ENCODE measurements at regions not wholly inside any gene's neighbourhood (a gene's known extent, or its start where the extent isn't known, plus 50 kb on each side); places are given as distances from the start of the nearest gene placed in this dataset.
"Not testable (repeated sequence)": the region's sequence is repeated elsewhere in the genome, so short reads cannot be mapped to it uniquely, and the experiment has no call there.

DNA sequence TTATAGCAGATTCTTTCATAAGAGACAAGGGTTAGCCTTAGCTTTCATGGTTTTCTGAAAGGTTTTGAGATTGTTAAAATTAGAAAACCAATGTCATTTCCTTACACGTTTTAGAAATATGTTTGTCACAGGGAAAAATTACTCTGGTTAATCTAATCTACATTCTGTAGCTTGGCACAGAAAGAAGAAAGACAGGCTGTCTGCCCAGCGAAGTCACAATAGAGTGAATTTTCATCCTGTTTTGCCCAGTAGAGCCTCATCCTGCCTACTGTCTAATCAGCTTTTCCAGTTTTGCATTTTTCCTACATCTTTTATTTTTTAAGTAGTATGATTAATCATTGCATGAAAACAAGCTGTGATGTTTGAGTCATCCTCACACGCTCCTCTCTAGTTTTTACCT lies 688.8 kb downstream of the MTRR start:
- DNase-seq (ENCODE audit: low spot score): no peak

DNA sequence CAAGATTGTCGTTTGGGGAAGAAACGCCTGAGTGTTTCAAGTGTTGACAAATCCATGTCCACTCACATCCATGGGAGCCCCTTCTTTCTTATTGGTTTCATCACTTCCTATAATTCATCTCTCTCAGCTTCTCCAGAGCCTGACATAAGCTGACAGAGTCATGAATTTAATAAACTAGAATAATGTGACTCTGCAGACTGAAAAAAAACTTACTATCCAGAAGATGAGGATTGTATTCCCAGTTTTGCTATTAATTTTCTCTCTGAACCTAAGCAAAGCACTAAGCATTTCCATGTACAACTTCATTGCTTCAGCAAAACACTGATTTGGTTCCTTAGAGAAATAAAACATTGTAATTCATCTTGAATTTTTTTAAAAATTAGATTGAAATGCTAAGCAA lies 691.8 kb downstream of the MTRR start:
- DNase-seq (ENCODE audit: low spot score): no peak

DNA sequence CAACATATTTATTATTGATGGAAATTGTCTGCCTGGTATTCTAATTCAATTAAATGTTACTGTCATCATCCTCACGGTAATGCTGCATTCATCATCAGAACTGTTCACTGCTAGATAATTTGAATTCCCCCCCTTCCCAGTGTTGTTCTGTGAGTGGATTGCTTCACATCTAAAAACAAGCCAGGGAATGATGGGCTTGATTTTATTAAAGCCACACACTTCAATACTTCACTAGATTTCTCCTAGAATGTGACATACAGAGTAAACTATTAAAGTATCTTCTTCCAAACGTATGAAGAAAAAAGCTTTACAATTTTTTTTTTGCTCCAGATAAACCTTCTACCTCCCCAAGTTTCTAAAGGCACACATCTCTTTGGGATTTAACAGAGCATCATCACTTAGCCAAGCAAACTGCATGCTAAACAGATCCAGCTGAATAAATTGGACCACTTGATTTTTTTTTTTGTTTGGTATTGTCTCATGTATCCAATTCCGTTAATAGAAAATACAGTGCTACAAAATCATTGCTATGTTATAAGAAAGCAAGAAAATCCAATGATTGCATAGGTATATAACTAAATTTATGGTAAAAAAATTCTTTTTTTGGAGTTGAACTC lies 692.4 kb downstream of the MTRR start:
- DNase-seq (ENCODE audit: low spot score): no peak

DNA sequence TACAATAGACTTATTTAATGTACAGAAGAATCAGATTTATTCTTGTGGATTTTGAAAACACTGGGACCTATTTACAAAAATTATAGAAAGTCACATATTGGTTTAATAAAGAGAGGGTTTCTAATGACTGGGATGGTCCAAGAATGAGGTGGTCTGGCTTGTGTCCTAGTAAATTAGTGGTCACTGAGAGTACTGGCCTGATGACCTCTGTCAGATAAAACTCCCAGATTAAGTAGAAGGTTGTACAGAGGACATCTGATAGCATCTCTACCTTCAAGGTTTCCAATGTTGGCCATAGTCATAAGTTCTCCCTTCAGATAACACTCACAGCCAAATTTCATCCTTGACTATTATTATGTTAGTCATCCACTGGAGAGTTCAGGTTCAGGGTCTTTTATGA lies 692.9 kb downstream of the MTRR start:
- no peak for DNase-seq (ENCODE audit: low spot score)

DNA sequence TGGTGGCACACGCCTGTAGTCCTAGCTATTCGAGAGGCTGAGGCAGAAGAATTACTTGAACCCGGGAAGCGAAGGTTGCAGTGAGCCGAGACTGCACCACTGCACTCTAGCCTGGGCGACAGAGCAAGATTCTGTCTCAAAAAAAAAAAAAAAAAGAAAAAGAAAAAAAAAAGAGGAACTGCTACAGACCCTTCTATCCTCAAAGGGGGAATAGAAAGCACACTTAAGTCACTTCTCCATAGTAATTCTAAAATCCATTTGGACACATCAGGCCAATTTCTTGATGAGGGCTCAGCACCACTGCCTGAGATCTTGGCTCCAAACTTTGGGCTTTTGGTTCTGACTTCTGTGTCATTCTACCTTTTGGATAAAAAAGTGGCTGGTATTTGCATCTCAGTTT lies 694.6 kb downstream of the MTRR start:
- not testable (repeated sequence) for DNase-seq (ENCODE audit: low spot score)

DNA sequence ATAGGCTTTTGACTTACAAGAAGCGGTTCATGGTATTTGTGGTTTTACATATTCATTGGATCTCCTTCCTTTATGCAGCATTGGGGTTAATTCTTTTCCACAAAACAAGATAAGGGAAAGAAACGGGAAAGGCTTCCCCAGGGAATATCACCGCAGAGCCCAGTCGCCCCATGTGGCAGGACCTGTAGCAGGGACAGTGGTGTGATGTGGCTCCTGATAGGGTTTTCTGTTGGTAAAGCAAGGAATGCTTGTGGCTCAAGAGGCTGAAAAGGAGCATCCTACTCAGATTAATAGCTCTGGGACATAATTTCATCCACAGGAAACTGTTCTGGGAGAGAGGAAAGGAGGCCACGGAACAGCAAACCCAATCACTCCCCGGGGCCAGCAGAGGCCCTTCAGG lies 699.9 kb downstream of the MTRR start:
- DNase-seq (ENCODE audit: low spot score): no peak

DNA sequence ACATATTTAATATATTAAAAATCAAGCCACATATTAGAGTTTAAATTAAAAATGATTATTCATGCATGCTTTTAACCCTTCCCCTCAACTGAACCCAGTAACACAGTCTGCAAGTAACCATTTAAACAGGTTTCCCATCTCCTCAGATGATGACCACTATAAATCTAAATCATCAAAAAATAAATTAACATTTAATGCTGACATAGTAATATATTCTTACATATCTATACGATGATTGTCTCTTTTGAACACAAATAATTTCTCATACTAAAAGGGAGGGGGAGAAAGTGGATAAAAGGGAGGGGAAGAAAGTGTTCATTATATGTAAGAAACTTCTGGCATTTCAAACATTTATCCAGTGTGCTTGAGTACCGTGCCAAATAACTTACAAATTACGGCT lies 701.6 kb downstream of the MTRR start:
- no peak for DNase-seq (ENCODE audit: low spot score)

DNA sequence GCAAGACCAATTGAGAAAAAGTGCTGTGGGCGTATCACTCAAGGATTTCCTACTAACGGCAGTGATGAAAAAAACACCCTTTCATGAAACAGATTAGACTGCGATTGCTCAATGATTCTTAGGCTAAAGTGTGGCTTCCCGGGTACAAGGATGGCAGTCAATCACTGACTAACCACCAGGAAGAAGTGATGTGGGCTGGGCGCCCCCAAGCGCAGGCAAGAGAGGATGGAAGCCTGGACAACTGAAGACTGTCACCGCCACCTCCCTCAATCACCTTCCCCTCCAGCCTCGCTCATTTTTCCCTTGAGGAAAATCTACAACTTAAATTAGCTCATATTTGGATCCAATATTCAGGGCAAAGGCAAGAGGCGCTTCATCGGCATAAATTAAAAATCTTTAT lies 707.2 kb downstream of the MTRR start:
- no peak for DNase-seq (ENCODE audit: low spot score)

DNA sequence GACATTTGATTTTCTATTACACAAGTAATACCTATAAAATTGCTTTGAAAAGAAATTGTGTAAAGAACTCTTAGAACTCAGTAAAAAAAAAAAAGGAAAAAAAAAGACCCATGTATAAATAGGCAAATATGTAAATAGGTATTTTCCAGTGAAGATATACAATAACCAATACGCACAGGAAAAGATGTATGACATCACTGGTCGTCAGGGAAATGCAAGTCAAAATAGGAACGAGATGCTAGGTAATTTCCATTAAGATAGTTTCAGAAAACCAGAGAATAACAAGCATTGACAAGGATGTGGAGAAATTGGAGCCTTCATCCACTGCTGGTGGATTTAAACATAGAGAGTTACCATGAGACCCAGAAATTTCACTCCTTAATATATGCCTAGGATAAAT lies 708.8 kb downstream of the MTRR start:
- DNase-seq (ENCODE audit: low spot score): no peak

DNA sequence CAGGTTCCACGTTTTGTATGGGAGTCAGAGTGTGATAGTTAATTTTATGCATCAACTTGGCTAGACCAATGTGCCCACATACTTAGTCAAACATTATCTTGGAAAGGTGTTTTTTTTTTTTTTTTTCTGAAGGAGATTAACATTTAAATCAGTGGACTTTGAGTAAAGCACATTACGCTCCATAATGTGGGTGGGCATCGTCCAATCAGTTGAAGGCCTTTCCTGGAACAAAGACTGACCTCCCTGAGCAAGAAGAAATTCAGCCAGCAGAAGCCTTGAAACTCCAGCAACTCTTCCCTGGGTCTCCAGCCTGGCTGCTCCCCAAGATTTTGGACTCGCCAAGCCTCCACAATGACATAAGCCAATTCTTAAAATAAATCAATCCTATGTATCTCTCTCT lies 711.4 kb downstream of the MTRR start:
- DNase-seq (ENCODE audit: low spot score): no peak

DNA sequence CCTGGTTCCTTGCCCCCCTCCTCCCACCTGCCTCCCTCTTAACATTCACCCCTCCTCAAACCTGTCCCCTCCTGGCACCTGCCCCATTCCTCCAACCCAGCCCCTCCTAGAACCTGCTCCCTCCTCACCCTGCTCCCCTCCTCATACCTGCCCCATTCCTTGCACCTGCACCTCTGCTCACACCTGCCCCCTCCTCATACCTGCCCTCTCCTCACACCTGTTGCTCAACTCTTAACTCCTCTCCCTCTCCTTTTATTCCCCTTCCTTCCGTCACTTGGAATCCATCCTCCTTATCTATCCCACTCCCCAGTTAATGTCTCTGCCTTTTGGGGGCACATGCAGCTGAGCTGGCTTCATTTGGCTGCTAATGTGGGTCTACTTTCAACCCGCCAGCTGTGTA lies 712.1 kb downstream of the MTRR start:
- no peak for DNase-seq (ENCODE audit: low spot score)

DNA sequence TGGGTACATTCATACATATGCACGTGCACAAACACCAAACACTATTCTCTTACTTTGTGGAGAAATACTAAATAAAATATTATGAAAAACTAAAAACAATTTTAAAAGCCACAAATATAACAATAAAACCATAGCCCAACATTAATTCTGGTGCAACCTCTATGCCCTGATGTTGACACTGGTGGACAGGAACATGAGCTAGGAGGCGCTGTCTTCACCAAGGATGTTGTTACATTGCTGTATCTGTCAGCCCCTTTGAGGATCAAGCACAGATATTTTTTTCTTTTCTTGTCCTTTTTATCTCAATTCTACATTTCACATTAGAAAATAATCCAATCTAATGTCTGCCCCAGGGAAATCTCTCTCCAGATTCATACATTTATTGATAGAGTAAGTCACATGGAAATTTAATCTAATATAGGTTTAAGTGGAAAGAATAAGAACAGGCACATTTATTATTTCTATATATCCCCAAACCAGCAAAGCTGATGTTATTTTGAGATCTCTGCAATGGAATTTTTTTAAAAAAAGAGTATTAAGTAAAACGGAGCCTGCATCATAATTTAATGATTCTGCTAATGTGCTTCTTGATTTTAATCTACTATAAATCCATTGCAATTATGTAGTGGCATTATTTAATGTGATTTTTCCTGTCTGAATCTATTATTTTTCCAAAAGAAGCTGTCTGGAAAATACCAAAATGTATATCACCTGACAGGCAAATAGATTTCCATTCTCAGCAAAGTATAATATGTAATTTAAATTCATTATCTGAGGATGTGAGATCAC lies 716.5 kb downstream of the MTRR start:
- DNase-seq (ENCODE audit: low spot score): no peak

DNA sequence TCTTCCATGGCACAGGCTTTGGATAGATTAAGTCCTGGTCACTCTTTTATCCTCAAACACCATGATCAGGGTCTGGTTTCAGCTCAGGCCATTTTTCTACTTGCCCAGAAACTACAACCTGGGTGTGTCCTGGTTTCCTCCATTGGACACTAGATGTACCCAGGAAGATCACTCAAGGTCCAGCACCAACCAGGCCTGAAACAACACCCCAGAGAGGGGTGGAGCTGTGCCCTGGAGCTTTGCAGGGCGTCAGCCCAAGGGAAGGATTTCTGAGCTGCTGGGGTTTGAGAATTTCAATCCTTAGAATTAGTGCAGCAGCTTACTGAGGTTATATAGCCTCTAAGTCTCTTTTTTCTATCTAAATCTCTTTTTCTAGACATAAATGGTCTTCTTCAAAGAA lies 722.0 kb downstream of the MTRR start:
- no peak for DNase-seq (ENCODE audit: low spot score)

DNA sequence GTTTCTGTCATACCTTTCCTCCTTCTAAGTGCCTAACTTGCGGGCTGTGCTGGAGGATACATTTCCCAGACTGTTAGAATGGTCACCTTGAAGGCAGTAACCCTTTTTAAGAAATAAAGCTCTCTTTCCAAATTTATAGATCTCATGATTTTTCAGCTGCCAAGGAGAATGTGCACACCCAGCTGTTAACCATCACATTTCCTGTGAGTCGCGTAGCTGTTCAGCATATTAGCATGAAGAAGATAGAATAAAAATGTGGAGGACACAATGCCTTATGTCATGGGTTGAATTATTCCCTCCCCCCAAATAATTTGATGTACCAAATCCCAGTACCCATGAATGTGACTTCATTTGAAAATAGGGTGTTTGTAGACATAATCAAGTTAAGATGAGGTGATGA lies 729.4 kb downstream of the MTRR start:
- no peak for DNase-seq (ENCODE audit: low spot score)

DNA sequence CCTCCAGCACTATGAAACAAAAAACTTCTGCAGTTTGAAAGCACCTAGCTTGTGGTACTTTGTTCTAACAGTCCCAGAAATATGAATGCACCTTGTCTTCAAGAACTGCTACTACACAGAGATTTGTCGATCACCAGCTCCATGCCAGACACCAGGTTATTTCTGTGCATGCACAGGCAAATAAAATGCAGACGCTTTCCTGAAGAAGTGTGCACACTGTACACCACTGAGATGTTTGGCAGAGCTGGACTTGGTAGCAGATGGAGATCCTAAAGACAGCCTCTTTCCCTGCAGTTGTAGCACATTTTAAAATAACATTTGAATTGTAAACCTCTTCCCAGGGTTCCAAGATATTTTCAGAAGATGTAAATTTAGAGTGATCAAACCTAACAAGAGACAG lies 730.0 kb downstream of the MTRR start:
- DNase-seq (ENCODE audit: low spot score): no peak

DNA sequence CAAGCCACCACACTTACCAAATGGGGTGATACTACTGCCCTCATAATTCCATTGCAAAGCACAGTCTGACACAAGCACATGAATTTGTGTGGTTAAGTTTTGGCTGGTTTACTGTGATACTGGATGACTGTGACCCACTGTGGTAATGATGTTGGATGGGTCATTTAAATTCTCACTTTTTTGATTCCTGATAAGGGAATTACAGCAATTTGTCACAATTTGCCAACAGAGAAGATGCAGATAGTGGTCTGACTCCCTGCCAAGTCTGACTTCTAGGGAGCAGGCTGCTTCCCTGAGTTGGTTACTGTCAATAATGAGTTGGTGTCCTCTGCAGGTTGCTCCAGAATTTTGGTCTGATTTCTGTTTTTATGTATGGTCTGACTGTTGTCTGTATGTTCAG lies 731.9 kb downstream of the MTRR start:
- DNase-seq (ENCODE audit: low spot score): no peak

DNA sequence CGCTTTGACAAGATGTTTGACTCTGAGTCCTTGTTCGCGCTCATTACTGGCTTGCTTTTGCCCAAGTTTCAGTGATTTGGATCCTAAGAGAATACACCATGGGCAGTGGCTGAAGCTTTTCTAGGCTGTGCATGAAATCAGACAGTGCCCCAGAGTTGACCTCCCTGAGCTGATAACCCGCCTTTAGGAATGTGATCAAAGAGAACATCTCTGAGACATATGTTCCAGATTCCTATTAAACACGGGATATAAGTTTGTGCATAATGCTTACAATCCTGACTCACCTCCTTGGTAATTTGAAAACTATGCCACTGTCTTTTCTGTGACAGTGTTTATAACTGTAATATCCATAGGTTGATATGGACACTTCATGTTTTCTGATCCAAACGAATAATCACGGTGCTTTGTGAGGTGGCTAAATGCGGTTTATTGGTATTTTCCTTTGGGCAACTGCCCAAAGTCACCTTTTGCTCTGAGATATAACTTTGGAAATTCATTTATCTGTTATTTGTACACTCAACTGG lies 732.9 kb downstream of the MTRR start:
- no peak for DNase-seq (ENCODE audit: low spot score)

DNA sequence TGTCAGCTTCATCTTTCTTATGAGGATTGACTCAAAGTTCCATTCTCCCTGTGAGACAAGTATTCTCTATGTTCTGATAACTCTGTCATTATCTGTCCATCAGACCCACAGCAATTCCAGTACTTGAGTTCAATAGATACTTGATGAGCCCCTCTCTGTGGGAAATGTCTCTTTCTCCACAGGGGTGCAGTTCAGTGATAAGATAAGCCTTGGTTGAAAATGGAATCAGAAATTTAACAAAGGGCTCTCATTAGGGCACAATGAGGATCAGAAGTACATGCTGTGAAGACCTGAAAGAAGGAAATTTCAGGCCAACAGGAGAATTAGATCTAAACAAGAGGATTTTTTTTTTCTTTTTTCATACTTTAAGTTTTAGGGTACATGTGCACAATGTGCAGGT lies 737.3 kb downstream of the MTRR start:
- no peak for DNase-seq (ENCODE audit: low spot score)

DNA sequence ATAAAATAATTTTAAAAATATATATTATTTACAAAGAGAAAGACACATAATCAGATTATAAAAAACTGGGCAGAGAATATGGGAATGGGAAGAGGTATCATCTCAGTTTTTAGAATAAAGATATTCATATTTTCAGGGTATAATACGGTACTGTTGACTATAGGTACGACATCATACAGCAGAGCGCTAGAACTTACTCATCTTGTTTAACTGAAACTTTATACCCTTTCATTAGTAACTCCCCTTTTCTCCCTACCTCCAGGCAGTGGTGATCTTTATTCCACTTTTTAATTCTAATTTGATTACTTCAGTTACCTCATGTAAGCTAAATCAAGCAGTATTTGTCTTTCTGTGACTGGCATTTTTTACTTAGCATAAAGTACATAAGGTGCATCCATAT lies 742.1 kb downstream of the MTRR start:
- no peak for DNase-seq (ENCODE audit: low spot score)

DNA sequence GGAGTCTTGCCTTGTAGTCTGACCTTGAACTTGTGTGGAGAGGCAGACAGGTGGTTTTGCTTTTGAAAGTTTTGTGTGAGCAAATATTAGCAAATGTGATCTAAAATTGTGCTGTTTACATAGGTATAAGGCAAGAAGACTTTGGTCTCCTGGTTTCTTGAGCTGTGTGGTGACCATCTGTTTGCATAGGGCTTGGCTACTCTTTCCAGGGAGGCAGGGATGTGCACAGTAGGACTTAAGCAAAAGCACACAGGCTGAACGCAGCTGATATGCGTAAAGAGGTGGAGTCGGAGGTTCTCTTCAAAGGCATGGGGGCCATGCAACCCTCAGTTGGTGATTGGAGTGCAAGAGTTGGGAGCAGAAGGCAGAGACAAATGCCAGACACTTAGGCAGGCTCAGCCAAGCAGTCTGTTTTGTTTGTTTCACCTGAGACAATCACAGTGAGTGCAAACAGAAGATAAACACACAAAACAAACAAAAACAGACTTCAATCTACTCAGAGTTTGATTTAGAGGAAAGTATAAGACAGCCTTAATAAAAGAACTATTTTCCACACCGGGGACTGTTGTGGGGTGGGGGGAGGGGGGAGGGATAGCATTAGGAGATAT lies 744.2 kb downstream of the MTRR start:
- no peak for DNase-seq (ENCODE audit: low spot score)

DNA sequence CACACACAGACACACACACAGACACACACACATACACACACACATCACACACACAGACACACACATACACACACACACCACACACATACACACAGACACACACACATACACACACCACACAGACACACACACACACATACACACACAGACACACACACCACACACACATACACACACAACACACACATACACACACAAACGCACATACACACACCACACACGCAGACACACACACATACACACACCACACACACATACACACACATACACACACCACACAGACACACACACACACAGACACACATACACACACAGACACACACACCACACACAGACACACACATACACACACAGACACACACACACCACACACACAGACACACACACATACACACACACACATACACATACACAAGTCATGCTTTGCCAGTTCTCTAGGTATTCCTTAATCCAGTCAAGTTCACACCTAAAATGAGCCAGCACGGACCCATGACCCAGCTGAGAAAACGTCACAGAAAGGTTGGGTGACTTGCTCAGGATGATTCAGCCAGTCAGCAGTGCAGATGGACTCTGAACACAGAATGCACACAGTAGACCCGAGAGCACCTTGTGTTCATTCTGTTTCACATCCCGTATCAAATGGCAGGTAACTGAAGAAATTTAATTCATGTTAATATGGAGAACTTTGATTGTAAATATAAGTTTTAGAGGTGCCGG lies 746.4 kb downstream of the MTRR start:
- no peak for DNase-seq (ENCODE audit: low spot score)

DNA sequence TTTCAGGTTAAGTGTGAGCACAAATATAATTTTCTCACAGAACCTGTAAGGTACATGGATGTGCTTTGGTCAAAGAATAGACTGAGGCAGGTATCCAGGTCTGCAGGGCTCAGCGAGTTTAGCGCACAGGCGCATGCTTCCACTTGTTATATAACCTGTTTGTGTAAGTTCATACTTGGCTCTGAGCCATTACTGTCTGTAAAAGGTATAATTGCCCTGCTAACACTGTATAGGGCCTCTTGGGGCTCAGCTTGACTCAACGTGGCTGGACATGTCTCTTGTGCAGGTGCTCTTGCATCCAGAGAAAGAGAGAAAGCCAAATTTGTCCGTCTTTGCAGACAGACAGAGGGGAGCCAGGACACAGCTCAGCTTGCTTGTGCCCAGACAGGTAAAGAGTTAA lies 759.6 kb downstream of the MTRR start:
- DNase-seq (ENCODE audit: low spot score): no peak

DNA sequence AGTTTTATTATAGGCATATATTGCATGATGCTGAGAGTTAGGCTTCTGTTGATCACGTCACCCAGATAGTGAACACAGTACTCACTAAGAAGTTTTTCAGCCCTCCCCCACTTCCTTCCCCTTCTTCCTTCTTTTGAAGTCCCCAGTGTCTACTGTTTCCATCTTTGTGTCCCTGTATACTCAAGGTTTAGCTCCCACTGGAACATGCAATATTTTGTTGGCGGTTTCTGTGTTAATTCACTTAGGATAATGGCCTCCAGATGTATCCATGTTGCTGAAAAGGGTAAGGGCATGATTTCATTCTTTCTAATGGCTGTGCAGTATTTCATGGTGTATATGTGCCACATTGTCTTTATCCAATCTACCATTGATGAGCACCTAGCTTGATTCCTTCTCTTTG lies 764.3 kb downstream of the MTRR start:
- DNase-seq (ENCODE audit: low spot score): no peak

Measured in H4 (cell line).